Immature natural killer cell (primary cell): ENCODE measurements at regions not wholly inside any gene's neighbourhood (a gene's known extent, or its start where the extent isn't known, plus 50 kb on each side); places are given as distances from the start of the nearest gene placed in this dataset.

Experiments used
- DNase-seq, 3 donors: peaks; one replicate each; pipeline ENCODE4 v3.0.0; 2022; ENCODE audit warnings: mixed read lengths in 1 of 3
- H3K27ac Mint-ChIP-seq, 6 donors: one replicate each; pipeline ENCODE4 v1.8.0; 2020; ENCODE audit warnings: mixed read lengths in 6 of 6, mild to moderate bottlenecking in 5 of 6, inconsistent platforms in 4 of 6, moderate library complexity in 3 of 6
- H3K27me3 Mint-ChIP-seq, 3 donors: one replicate each; pipeline ENCODE4 v1.8.0; 2020 to 2021; ENCODE audit warnings: low read depth in 3 of 3, mild to moderate bottlenecking in 3 of 3, mixed read lengths in 3 of 3, moderate library complexity in 3 of 3, inconsistent platforms in 1 of 3
- H3K36me3 Mint-ChIP-seq, 3 donors: one replicate each; pipeline ENCODE4 v1.8.0; 2020; ENCODE audit warnings: mixed read lengths in 3 of 3, inconsistent platforms in 2 of 3, mild to moderate bottlenecking in 2 of 3
- H3K4me1 Mint-ChIP-seq, 2 donors: one replicate each; pipeline ENCODE4 v1.8.0; 2020; ENCODE audit warnings: inconsistent platforms in 2 of 2, mild to moderate bottlenecking in 2 of 2, mixed read lengths in 2 of 2, moderate library complexity in 1 of 2
- H3K4me3 Mint-ChIP-seq, 5 donors: one replicate each; pipeline ENCODE4 v1.8.0; 2020; ENCODE audit warnings: mild to moderate bottlenecking in 5 of 5, mixed read lengths in 5 of 5, inconsistent platforms in 3 of 5, moderate library complexity in 3 of 5
- H3K9me3 Mint-ChIP-seq, 6 donors: one replicate each; pipeline ENCODE4 v1.8.0; 2020; ENCODE audit warnings: mild to moderate bottlenecking in 6 of 6, mixed read lengths in 6 of 6, inconsistent platforms in 4 of 6, moderate library complexity in 3 of 6

DNA sequence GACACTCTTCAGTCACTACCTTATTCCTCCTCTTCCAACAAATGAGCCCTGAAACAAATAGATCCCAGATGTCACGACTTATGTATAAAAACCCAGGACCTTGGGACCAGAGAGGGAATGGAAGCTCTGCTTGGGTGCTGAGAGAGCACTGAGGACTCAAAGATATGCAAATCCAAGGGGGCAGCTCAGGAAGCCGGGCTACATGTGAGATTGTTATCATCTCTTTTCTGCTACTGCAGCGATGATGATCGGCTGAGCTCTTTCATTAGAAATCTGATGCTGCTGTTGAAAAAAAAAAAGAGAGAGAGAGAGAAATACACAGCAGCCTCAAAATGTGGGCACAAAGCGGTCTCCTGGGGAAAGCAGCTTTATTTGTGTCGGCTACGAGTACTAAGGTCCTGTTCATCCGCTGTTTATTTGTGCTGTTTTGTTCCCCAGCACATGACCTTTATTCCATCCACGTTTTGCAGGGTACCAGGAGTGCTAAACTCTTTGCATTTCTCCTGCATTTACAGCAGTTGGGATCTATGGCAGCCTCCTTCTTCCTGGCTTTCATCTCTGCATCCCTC lies 120.2 kb downstream of the TRIM29 start:
- Mint-ChIP-seq H3K27ac (no peak overlapping the region), H3K4me3 (no peak overlapping the region), H3K4me1 (no peaks in the 10 kb centered on the region), H3K9me3 (no peaks in the 10 kb centered on the region), H3K36me3 (no peaks in the 10 kb centered on the region), H3K27me3 (peaks cover 8 to 21% (median 9%) of the 10 kb centered on the region in 3 donors)
- no peak for DNase-seq

- no peak overlapping the region for H3K4me3 Mint-ChIP-seq
- no peaks in the 10 kb centered on the region for H3K36me3 Mint-ChIP-seq
- H3K9me3 Mint-ChIP-seq, result no peaks in the 10 kb centered on the region
- H3K27ac Mint-ChIP-seq, result no peak overlapping the region
- H3K27me3 Mint-ChIP-seq, result peaks cover 8 to 26% (median 12%) of the 10 kb centered on the region in 3 donors
- H3K4me1 Mint-ChIP-seq, result no peaks in the 10 kb centered on the region
- DNase-seq, result no peak
Observed at GRCh38 chr11:120013325-120014250, 124.3 kb downstream of the TRIM29 start.

DNA sequence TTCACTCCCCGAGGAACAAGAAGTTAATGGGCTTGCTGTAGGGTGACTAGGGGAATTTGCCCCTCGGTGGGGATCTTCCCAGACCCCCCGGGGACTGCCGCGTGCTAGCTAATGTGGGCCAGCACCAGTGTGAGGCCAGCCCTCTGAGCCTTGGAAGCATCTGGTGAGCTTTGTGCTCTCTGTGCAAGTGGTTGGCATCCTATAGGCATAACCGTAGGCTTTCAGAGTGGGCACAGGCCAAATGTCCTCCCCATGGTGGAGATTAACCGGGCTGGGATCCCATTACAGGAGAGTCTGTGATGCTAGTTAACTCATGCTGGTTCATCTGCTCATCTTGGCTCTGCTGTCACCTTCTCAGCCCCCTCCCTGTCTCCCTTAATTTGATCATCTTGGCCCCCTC lies 125.7 kb downstream of the TRIM29 start:
- DNase-seq, result no peak
- Mint-ChIP-seq H3K27ac (no peak overlapping the region), H3K4me3 (no peak overlapping the region), H3K36me3 (no peaks in the 10 kb centered on the region), H3K9me3 (no peaks in the 10 kb centered on the region), H3K4me1 (no peaks in the 10 kb centered on the region), H3K27me3 (peaks cover 8 to 22% (median 12%) of the 10 kb centered on the region in 3 donors)

DNA sequence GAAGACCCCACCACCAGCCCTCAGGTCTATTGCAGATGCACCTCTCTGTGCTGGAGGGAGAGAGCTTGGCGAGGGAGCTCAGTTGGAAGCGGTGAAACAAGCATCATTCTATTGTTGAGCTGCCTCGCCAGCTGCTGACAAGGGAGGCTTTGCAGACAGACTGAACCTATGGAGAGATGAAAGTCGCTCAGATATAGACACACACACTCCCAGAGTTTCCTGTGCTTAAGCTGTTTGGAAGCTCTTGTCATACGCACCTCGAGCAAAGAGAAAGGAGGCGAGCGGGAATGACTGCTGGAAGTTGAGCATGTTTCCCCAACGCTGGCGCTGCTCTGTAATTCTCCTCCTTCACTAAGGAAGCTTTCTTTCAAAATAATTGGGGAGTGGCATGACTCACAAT lies 126.1 kb downstream of the TRIM29 start:
- no peak for DNase-seq
- Mint-ChIP-seq H3K27ac (no peak overlapping the region), H3K9me3 (no peaks in the 10 kb centered on the region), H3K36me3 (no peaks in the 10 kb centered on the region), H3K27me3 (peaks cover 8 to 22% (median 12%) of the 10 kb centered on the region in 3 donors), H3K4me1 (no peaks in the 10 kb centered on the region), H3K4me3 (no peak overlapping the region)

GRCh38 chr11:120010775-120011174 lies 127.1 kb downstream of the TRIM29 start:
- Mint-ChIP-seq H3K27me3 (peaks cover 5 to 19% (median 13%) of the 10 kb centered on the region in 3 donors), H3K9me3 (no peaks in the 10 kb centered on the region), H3K4me1 (no peaks in the 10 kb centered on the region), H3K4me3 (no peak overlapping the region), H3K27ac (no peak overlapping the region), H3K36me3 (no peaks in the 10 kb centered on the region)
- DNase-seq, result no peak

- peaks cover 5 to 19% (median 14%) of the 10 kb centered on the region in 3 donors for H3K27me3 Mint-ChIP-seq
- DNase-seq, result no peak
- H3K36me3 Mint-ChIP-seq, result no peaks in the 10 kb centered on the region
- no peak overlapping the region for H3K4me3 Mint-ChIP-seq
- H3K9me3 Mint-ChIP-seq, result no peaks in the 10 kb centered on the region
- no peaks in the 10 kb centered on the region for H3K4me1 Mint-ChIP-seq
- H3K27ac Mint-ChIP-seq, result no peak overlapping the region
Observed at GRCh38 chr11:120009938-120010337, 128.0 kb downstream of the TRIM29 start.

- Mint-ChIP-seq H3K27ac (no peak overlapping the region), H3K27me3 (peaks cover 6 to 13% (median 12%) of the 10 kb centered on the region in 3 donors), H3K36me3 (no peaks in the 10 kb centered on the region), H3K4me1 (no peaks in the 10 kb centered on the region), H3K4me3 (no peak overlapping the region), H3K9me3 (no peaks in the 10 kb centered on the region)
- no peak for DNase-seq
Observed at GRCh38 chr11:120007144-120007543, 130.8 kb downstream of the TRIM29 start.

- no peak for DNase-seq
- H3K36me3 Mint-ChIP-seq, result no peaks in the 10 kb centered on the region
- H3K9me3 Mint-ChIP-seq, result no peaks in the 10 kb centered on the region
- no peak overlapping the region for H3K27ac Mint-ChIP-seq
- H3K4me3 Mint-ChIP-seq, result no peak overlapping the region
- peaks cover 9 to 11% (median 11%) of the 10 kb centered on the region in 3 donors for H3K27me3 Mint-ChIP-seq
- no peaks in the 10 kb centered on the region for H3K4me1 Mint-ChIP-seq
Observed at GRCh38 chr11:120004723-120005122, 133.2 kb downstream of the TRIM29 start.

DNA sequence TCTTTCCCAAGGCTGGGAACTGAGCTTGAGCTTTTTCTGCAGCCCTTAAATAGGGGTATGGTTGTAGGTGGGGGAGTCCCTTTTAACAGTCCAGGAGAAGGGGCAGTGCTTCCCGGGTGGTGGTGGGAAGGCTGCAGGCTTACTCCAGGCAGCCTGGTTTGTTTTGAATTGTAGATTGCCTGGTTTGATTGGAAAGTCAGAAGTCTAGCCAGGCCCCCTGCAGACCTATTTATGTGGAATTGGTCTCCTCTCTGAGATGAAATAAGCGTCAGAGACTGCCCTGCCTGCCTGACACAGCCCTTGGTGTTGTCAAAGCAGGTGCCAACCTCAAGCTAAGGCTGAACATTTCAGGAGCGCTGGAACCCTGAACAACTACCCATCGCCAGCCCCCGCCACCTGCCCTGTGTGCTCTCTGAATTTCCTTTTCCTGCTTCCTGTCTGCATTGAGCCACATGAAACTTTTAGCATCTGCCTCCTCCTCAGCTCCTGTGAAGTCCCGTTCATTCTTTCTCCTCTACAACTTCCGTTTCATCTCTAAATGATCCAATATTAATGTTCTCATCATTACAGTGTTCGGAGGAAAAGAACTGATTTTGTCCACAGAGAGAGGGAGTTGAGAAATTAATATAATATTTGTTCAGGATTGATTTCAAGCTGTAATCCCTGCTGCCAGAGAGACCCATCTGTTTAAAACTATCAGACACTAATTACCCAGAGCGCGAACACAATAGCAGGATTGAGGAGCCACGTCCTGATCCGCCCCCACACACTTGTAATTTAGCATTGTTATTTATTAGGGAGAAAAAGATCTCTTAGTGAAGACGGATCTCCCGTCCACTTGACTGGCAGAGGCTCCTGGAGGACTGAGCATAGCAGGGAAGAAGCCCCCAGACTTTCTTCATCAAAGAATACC lies 136.5 kb downstream of the TRIM29 start:
- H3K36me3 Mint-ChIP-seq, result no peaks in the 10 kb centered on the region
- peaks cover 7 to 9% (median 9%) of the 10 kb centered on the region in 3 donors for H3K27me3 Mint-ChIP-seq
- no peaks in the 10 kb centered on the region for H3K4me1 Mint-ChIP-seq

GRCh38 chr11:119999220-119999619 lies 138.7 kb downstream of the TRIM29 start:
- Mint-ChIP-seq H3K9me3 (no peaks in the 10 kb centered on the region), H3K27ac (no peak overlapping the region), H3K4me1 (no peaks in the 10 kb centered on the region), H3K4me3 (no peak overlapping the region), H3K36me3 (no peaks in the 10 kb centered on the region), H3K27me3 (peaks cover 3 to 7% (median 7%) of the 10 kb centered on the region in 3 donors)
- no peak for DNase-seq

More for the DNA sequence above, 136.5 kb downstream of the TRIM29 start:
- no peak overlapping the region for H3K4me3 Mint-ChIP-seq
- H3K9me3 Mint-ChIP-seq, result no peaks in the 10 kb centered on the region
- DNase-seq, result no peak
- no peak overlapping the region for H3K27ac Mint-ChIP-seq

GRCh38 chr11:119996556-119996955 lies 141.4 kb downstream of the TRIM29 start:
- H3K4me3 Mint-ChIP-seq, result no peak overlapping the region
- H3K36me3 Mint-ChIP-seq, result no peaks in the 10 kb centered on the region
- H3K4me1 Mint-ChIP-seq, result no peaks in the 10 kb centered on the region
- DNase-seq, result no peak
- H3K27me3 Mint-ChIP-seq, result peaks cover 2 to 4% (median 3%) of the 10 kb centered on the region in 3 donors
- no peaks in the 10 kb centered on the region for H3K9me3 Mint-ChIP-seq
- no peak overlapping the region for H3K27ac Mint-ChIP-seq

- Mint-ChIP-seq H3K4me3 (no peak overlapping the region), H3K36me3 (no peaks in the 10 kb centered on the region), H3K27ac (no peak overlapping the region), H3K9me3 (no peaks in the 10 kb centered on the region), H3K4me1 (no peaks in the 10 kb centered on the region), H3K27me3 (peaks cover 0 to 10% (median 2%) of the 10 kb centered on the region in 3 donors)
- no peak for DNase-seq
Observed at GRCh38 chr11:119995730-119996491, 142.0 kb downstream of the TRIM29 start.

DNA sequence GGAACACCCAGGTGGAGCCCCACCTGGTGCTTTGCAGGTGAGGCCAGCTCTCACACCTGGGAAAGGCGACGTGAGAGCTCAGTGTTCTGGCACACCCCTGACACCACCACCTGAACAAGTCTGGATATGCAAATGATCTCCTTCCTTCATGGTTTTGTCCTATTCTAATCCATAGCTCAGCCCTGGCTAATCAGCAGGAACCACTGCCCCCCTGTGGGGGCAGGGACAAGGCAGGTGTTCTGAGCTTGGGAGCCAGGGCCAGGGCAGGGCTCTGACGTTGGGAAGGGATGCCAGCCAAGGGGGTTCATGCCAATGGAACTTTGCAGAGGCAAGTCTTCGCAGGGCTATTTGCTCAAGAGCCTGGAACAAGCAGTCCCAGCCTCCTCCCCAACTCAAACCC lies 144.2 kb downstream of the TRIM29 start:
- H3K4me1 Mint-ChIP-seq, result no peaks in the 10 kb centered on the region
- peaks cover 2 to 16% (median 4%) of the 10 kb centered on the region in 3 donors for H3K27me3 Mint-ChIP-seq
- no peaks in the 10 kb centered on the region for H3K9me3 Mint-ChIP-seq
- H3K27ac Mint-ChIP-seq, result no peak overlapping the region
- H3K4me3 Mint-ChIP-seq, result no peak overlapping the region
- no peaks in the 10 kb centered on the region for H3K36me3 Mint-ChIP-seq
- DNase-seq, result no peak
